ENCODE measurements at regions not wholly inside any gene's neighbourhood (a gene's known extent, or its start where the extent isn't known, plus 50 kb on each side); places are given as distances from the start of the nearest gene placed in this dataset.
"Not testable (repeated sequence)": the region's sequence is repeated elsewhere in the genome, so short reads cannot be mapped to it uniquely, and the experiment has no call there.

DNA sequence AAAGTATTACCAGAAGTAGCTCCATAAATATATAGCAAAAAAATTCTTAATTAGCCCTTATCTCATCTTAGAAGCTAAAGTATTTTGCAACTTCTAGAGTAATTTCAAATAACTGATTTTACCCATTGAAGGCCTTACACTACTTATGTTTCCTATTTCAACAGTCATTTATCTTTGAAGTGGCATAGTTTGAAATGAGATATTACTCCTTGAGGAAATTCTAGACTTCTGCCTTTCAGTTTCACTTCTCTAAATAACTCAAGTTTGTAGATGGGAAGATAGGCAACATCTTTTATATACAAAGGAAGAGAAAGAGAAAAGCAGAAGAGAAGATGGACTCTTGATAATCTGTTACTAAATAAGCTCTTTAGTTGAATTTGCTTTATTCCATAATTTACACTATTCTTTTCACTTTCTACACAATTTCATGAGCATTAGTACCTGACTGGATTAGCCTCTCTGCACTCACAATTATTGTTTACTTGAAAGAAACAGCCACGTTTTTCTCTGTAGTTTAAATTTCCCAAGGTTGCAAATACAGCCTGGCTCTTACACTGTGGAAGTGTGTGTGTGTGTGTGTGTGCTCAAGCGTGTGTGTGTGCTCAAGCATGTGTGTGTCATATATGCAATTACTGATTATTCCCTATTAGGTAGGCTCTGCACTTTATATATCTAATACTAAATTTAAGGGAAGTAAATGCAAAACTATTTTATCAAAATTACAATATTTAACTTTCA lies 60.6 kb upstream of the EMB start:
- no peak for DNase-seq (ENCODE audit: low read depth in 2 of 2)

DNA sequence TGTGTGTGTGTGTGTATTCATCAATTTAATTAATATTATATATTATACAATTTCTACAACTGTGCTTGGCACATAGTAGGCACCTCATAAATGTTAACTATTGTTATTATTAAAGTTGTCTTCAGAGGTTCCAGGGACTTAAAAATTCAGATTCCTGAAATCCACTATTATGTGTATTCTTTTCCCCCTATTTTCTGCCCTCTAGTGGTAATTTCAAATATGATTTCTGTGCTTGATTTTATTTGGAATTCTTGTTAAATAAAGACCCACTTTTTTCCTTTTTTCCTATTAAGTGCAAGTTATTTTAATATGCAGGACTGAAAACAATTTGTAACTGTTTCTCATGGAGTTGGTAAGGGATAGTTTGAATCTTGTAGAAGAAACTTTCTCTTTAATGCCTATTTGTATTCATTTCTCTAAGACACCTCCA lies 72.0 kb upstream of the EMB start:
- DNase-seq (ENCODE audit: low read depth in 2 of 2) = not testable (repeated sequence)

DNA sequence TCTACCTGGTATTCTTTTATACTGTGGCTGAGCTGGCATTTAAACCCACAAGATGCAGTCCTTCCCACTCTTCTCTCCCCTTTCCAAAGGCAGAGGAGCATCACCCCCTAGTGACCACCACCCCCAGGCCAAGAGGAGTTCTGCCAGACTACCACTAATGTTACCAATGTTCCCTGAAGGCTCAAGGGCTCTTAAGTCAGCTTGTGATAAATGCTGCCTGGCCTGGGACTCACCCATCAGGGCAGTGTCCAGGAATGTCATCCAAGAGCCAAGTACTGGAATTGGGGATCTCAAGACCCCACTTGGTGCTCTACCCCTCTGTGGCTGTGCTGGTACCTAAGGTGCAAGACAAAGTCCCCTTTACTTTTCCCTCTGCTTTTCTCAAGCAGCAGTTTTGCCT lies 80.0 kb upstream of the EMB start:
- DNase-seq (ENCODE audit: low read depth in 2 of 2) = not testable (repeated sequence)

DNA sequence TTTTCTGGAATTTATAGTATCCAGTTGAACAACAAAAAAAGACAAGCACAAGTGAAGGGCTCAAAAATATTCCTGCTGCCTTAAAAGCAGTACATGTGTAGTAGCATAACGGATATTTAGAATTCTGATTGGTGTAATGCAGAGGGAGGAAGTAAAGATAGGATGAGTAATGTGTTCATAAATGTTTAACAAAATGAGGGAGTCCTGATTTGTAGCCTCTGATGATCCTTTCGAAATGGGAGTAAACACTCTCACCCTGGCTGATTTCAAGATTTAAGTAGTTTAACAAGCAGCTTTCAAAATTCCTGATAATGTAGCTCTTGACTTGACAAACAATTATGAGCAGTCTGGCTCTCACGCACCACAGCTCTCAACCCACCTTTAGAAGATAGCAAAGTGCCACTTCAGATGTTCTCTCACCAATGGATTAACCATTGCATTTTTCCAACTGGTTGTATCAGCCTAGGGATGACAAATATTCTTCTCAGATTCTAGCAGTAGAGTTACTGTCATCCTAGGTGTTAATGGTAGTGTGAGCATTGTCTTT lies 86.5 kb upstream of the EMB start:
- DNase-seq (ENCODE audit: low read depth in 2 of 2) = not testable (repeated sequence)

DNA sequence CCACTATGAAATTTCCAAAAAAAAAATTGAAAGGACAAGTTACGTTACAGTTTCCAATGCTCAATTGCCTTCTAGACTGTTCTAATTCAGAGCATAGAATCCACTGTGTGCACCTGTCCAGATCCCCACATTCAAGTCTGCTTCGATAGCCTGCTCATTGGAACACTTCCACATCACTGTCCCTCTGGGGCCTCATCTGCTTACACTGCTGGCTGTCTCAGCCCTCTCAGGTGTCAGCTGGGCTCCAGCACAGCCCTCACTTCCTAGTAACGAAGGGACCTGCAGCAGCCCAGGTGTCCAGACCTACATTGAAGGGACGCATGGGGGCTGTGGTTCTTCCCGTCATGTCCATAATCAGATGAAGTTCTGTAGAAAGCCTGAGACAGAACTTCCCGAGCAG lies 94.3 kb upstream of the EMB start:
- DNase-seq (ENCODE audit: low read depth in 2 of 2) = no peak

DNA sequence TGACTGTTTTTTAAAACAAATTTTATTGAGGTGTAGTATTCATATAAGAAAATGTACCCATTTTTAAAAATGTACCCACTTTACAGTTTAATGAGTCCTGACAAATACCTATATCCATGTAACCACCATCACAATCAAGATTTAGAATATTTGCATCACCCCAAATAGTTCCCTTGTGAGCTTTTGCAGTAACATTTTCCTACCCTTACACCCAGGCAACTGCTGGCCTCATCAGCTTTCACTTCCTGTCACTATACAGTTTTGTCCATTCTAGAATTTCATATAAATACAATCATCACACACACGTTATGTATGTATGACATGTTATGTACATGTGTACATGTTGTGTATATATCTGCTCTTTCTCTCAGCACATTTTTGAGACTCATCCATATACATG lies 96.4 kb upstream of the EMB start:
- not testable (repeated sequence) for DNase-seq (ENCODE audit: low read depth in 2 of 2)

DNA sequence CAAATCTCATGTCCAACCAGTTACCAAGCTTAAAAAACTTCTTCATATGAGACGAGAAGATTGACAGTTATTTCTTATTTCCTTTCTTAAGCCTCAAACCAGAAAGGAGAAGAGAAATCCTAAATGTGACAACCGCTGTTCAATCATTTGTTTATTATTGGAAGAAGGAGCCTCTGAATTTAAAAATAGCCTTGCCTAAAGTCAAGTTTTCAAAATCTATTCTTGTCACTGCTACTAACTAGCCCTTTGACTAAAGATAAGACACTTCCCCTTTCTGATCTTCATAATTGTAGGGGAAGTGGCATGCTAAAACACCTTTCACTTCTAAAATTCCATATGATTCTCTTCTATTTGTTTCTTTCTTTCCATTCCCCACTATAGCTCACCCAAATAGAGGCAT lies 106.2 kb upstream of the EMB start:
- DNase-seq (ENCODE audit: low read depth in 2 of 2) = no peak

DNA sequence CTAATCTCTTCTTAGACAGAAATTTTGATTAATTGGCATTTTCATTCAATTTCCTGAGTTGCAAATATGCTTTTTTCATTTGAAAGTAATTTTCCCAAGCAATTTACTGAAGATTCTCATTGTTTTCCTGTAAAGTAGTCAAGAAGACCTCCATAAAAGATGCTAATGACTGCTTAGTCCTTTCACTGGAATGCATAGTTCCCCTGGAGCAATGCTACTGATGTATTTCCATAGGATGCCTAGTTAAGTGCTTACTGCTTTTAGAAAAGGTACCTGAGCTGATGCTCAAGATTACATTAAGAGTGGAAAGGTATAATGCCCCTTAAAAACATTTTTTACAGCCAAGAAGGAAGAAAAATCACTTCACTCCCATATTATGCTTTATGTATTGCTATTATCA lies 109.2 kb upstream of the EMB start:
- no peak for DNase-seq (ENCODE audit: low read depth in 2 of 2)

DNA sequence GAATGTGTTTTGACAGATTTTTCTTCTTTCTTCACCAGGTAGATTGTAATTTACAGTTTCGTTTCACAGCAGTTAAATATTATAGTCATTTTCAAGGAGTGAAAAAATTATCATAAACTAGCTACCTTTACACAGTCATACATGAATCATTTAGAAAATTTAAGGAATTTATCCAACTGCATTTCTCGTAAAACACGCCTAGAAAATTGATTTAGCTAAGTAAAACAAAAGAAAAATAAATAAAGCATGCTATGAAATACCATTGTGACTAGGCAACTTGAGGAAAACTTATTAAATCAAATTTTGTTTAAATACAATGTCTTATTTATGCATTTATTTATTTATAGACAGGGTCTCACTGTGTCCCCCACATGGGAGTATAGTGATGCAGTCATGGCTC lies 109.9 kb upstream of the EMB start:
- no peak for DNase-seq (ENCODE audit: low read depth in 2 of 2)

DNA sequence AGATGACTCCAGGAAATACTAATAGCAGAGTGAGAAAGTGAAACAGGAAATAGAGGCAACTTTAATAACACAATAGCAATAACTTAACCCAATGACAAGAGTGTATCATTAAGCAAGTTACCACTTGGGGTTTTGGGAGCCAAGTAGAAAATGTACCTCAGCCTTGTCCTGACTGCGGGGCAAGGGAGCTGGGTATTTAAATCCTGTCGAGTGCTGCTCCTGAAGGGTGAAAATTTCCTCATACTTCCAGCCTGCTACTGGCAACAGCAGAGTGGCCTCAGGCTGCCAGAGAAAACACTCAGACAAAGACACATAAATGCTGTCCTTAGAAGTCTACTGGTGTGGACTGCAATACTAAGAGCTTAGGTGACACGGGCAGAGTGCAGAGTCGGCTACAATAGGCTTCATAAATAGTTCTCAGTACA lies 112.5 kb upstream of the EMB start:
- DNase-seq (ENCODE audit: low read depth in 2 of 2) = no peak

DNA sequence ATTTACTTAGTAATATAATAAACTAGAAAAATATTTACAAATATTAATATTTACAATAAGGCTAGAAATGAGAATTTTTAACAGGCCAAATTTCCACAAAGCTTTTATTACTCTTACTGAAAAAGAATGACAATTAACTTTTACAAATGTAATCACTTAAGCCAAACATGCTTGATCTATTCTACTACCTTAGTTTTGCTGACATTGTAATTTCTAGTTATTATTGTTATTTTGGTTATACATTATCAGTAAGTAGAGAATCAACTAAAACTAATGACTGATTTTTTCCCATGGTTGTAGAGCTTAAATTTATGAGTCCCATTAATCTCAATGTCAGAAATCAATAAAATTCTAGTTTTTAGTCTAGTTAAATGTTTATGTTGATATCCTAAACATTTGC lies 107.8 kb upstream of the PARP8 start:
- DNase-seq (ENCODE audit: low read depth in 2 of 2) = not testable (repeated sequence)

DNA sequence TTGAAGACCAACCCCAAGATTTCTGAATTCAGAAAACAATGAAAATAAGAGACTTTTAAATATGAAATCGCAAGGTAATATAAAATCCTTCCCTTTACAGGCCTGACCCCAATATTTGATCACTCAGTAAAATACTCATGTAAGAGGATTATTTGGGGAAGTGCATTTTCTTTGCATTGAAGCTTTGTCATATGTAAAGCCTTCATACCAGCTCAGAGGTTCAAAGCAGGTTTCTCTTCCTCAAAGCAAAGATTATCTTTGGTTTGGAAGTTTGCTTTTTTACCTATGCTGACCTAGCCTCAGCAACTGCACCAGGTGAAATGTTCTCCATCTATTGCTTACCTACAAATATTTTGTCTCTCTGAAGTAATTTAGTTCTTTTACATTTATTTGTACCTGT lies 106.5 kb upstream of the PARP8 start:
- DNase-seq (ENCODE audit: low read depth in 2 of 2) = no peak

DNA sequence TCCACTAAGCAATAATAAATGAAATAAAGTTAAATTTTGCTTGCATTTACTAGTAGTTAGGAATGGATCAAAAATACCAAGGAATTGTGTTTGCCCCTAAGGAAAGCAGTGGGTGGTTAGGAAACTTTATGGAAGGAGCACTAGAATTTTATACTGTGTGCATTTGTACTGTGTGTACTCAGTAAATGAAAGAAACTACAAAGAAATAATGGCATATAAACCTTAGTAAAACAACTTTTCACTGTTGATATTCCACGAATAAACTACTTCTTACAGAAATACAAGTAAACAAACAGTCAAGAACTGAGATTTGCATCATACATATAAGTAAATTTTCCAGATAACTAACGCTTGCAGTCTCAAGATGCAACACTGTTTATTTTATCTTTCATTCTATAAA lies 103.7 kb upstream of the PARP8 start:
- DNase-seq (ENCODE audit: low read depth in 2 of 2) = no peak

DNA sequence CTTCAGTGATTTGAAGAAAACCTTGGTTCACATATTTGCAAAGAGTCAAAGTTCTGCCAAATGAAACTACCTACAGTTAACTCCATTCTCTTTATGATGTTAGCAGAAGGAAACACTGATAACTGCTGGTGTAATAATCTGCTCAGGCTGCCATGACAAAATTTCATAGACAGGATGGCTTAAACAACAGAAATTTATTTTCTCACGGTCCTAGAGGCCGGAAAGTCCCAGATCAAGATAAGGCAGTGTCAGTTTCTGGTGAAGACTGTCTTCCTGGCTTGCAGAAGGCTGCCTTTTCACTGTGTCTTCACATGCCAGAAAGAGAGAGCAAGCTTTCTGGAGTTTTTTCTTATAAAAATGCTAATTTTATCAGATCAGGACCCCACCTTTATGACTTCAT lies 102.4 kb upstream of the PARP8 start:
- peak in 1 of 2 donors; percentile 12 for DNase-seq (ENCODE audit: low read depth in 2 of 2)

DNA sequence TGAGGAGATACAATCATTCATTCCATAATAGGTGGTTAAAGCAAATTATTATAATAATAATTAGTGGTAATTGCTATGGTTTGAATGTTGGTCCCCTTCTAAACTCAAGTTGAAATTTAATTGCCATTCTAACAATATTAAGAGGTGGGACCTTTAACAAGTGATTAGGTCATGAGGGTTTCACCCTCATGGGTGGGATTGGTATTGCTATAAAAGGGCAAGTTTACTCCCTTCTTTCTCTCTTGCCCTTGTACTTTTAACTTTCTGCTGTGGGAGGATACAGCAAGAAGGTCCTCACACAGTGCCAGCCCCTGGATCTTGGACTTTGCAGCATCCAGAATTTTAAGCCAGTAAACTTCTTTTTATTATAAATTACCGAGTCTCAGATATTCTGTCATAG lies 101.9 kb upstream of the PARP8 start:
- DNase-seq (ENCODE audit: low read depth in 2 of 2) = no peak

DNA sequence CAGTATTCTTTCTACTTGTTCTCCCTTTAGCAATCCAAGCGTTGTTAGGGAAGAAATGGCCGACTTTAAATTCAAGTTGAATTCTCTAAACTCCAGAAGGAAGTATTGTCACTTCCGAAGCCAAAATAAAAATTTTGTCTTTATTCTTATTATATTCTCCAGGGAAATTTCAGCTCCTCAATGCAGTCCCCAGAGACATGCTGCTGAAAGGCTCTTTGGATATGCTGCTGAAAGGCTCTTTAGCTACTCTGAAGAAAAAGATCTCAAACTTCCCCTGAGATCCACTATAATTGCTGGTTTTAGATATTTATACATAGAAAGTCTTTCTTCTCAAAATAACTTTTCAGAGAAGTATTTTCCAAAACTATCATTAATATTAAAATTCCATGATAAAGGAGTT lies 92.3 kb upstream of the PARP8 start:
- DNase-seq (ENCODE audit: low read depth in 2 of 2) = no peak

DNA sequence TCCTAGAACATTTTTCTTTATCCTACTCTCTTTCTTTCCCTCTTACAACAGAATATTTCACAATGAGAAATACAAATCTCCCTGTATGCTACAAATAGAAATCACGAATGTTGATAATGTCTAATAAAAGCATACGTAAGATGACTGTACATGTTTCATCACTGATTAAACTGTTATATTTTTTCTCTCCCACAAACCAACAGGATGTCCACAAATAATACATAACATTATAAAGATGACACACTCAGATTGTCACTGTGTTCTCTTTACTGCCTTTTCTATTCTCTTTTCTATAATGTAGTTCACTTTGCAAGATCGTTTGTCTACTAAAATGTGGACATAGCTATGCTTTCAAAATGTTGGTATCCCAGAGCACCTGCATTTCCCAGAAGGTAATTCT lies 90.7 kb upstream of the PARP8 start:
- DNase-seq (ENCODE audit: low read depth in 2 of 2) = no peak

DNA sequence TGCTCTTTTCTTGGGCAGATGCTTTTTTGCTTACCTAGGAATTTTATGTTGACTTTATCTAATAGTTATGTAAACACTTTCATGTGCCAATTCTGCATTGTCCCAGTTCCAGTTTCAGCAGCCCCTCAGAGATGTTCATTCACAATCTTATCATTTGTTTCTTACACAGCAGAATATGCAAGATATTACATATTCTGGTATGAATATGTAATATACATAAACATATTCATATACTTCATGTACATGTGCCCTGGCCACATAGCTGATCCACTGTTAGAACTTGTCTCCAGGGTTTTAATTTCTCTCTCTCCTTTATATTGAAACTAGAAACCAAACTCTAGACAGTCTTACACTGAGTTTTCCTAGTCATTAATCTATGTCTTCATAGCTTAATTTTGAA lies 90.2 kb upstream of the PARP8 start:
- no peak for DNase-seq (ENCODE audit: low read depth in 2 of 2)

DNA sequence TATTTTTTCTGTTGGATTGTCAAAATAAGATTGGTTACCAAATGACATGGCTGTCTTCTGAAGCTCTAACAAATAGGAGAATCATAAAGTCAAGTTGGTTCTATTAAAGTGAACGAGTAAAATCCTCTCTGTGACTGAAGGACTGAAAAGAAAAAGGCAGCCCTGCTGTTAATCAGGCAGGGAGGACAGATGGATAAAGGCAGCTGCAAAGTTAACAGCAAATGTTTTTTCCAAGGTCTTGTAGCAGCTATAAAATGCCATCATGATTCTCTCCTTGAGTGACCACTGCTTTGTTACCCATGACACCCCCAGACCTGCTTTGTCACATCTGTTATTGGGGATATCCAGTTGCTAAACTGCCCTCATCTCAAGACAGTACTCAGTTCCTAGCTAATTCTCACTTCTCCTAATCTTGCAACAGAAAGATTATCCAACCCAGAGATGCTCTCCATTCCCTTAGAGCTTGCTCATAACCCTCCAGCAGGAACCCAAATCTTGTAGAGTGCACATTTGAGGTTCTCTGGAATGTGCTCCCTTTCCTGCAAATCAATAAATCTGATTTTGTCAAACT lies 89.7 kb upstream of the PARP8 start:
- DNase-seq (ENCODE audit: low read depth in 2 of 2) = no peak

DNA sequence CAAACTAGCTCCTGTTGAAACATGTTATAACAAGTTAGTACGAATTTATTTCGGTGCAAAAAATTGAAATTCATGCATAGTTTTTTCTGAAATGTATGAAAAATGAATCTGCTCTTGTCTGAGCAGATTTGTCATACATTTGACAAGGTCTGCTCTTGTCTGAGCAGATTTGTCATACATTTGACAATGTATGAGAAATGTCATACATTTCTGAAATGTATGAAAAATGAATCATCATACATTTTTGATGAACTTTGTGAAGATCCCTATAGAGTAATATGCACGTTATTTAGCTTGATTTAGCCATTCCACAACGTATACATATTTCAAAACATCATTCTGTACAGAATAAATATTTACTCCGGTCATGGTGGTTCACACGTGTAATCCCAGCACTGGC lies 85.9 kb upstream of the PARP8 start:
- DNase-seq (ENCODE audit: low read depth in 2 of 2) = no peak

DNA sequence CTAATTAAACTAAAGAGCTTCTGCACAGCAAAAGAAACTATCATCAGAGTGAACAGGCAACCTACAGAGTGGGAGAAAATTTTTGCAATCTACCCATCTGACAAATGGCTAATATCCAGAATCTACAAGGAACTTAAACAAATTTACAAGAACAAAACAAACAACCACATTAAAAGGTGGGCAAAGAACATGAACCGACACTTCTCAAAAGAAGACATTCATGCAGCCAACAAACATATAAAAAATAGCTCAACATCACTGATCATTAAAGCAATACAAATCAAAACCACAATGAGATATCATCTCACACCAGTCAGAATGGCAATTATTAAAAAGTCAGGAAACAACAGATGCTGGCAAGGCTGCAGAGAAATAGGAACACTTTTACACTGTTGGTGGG lies 84.6 kb upstream of the PARP8 start:
- DNase-seq (ENCODE audit: low read depth in 2 of 2) = not testable (repeated sequence)

DNA sequence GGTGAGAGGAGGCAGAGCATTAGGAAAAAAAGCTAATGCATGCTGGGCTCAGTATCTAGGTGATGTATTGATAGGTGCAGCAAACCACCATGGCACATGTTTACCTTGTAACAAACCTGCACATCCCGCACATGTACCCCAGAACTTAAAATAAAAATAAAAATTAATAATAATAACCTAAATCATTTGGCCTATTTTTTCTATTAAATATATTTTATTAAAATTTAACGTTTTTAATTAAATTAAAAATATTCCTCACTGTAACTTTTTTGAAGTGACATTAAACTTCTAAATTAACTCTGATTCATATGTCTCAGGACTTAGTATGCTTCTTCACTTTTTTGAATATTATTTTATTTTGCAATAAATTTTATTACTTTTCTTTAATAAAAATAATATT lies 83.7 kb upstream of the PARP8 start:
- DNase-seq (ENCODE audit: low read depth in 2 of 2) = no peak

DNA sequence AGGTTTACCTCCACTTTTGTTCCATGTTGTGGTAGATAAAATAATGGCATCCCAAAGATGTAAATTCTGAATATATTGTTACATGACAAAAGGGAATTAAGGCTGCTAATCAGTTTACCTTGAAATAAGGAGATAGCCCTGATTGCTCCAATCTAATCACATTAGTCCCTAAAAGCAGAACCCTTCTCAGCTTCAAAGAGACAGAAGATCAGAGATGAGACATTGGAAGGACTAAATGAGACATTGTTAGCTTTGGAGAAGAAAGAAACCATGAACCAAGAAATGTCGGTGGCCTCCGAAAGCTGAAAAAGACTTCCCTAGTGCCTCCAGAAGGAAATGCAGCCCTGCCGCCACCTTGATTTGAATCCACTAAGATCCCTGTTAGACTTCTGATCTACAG lies 82.8 kb upstream of the PARP8 start:
- no peak for DNase-seq (ENCODE audit: low read depth in 2 of 2)

DNA sequence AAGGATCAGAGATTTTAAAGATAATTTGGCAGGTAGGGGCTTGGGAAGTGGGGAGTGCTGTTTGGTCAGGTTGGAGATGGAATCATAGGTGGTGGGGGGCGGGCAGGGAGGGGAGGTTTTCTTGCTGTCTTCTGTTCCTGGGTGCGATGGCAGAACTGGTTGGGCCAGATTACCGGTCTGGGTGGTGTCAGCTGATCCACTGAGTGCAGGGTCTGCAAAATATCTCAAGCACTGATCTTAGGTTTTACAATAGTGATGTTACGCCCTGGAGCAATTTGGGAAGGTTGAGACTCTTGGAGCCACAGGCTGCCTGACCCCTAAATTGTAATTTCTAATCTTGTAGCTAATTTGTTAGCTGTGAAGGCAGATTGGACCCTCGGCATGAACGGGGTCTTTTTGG lies 78.0 kb upstream of the PARP8 start:
- DNase-seq (ENCODE audit: low read depth in 2 of 2) = not testable (repeated sequence)
